ENCODE measurements at regions not wholly inside any gene's neighbourhood (a gene's known extent, or its start where the extent isn't known, plus 50 kb on each side); places are given as distances from the start of the nearest gene placed in this dataset.

DNA sequence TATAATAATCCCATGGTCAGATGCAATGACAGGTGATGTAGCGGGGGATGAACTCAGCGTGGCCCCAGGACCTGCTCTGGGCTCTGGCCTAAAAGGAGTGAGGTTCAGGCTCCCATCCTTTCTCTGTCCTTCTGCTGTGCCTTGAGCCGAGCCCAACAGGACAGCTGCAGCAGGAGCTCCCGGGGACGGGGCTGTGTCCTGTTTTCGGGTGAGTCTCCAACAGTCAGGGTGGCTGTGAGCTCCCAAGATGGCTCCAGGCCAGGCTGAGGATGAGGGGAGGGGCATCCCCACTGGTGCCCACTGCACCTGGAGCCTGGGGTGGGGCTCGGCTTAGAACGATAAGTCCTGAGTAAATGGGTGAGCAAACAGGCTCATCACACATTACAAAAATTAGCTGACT is 1385.0 kb downstream of the BRD1 start:
- no peak for TF ChIP-seq ZNF121 (tag by site-specific recombination; IDR thresholded peaks at IDR 0.05)
- TF ChIP-seq, protein P1, sequence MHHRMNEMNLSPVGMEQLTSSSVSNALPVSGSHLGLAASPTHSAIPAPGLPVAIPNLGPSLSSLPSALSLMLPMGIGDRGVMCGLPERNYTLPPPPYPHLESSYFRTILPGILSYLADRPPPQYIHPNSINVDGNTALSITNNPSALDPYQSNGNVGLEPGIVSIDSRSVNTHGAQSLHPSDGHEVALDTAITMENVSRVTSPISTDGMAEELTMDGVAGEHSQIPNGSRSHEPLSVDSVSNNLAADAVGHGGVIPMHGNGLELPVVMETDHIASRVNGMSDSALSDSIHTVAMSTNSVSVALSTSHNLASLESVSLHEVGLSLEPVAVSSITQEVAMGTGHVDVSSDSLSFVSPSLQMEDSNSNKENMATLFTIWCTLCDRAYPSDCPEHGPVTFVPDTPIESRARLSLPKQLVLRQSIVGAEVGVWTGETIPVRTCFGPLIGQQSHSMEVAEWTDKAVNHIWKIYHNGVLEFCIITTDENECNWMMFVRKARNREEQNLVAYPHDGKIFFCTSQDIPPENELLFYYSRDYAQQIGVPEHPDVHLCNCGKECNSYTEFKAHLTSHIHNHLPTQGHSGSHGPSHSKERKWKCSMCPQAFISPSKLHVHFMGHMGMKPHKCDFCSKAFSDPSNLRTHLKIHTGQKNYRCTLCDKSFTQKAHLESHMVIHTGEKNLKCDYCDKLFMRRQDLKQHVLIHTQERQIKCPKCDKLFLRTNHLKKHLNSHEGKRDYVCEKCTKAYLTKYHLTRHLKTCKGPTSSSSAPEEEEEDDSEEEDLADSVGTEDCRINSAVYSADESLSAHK (tag by site-specific recombination; IDR thresholded peaks at IDR 0.05) = no peak
